ENCODE measurements at regions not wholly inside any gene's neighbourhood (a gene's known extent, or its start where the extent isn't known, plus 50 kb on each side); places are given as distances from the start of the nearest gene placed in this dataset.
A peak's percentile ranks its signal among the peaks of the same experiment; 100 is the strongest.

GRCh38 chr1:198903203-198903602 is 264.4 kb downstream of the PTPRC start:
- Histone ChIP-seq H2AK5ac (ENCODE audit: low read depth, low read length) (no peak overlapping the region), H3K79me1 (ENCODE audit: low read depth, low read length) (no peaks in the 10 kb centered on the region), H2AFZ (ENCODE audit: low read length) (peak overlapping the region; percentile 56), H3K23ac (ENCODE audit: low read depth, low read length, poor library complexity) (no peak overlapping the region), H3K4me3 (ENCODE audit: low read length in 2 of 2) (no peak overlapping the region), H4K91ac (ENCODE audit: low read depth, low read length, poor library complexity) (no peak overlapping the region), H3K36me3 (replicated peaks in 1 of 2; ENCODE audit: control insufficient read depth in 2 of 2, insufficient read depth in 2 of 2, low read length in 2 of 2) (peaks cover 0 to 39% of the 10 kb centered on the region in 2 donors), H4K8ac (ENCODE audit: low read depth, low read length) (no peak overlapping the region), H3K4ac (ENCODE audit: low read length) (no peak overlapping the region), H2BK12ac (ENCODE audit: low read length) (no peak overlapping the region), H2BK15ac (ENCODE audit: low read length) (no peak overlapping the region), H3K4me1 (ENCODE audit: control insufficient read depth in 2 of 2, insufficient read depth in 1 of 2, low read depth in 1 of 2, low read length in 2 of 2) (peaks cover 2 to 32% of the 10 kb centered on the region in 2 donors), H3K9me3 (replicated peaks in 1 of 2; ENCODE audit: control insufficient read depth in 2 of 2, insufficient read depth in 1 of 2, low read depth in 1 of 2, low read length in 2 of 2) (no peaks in the 10 kb centered on the region), H3K4me2 (ENCODE audit: insufficient read depth, low read length, poor library complexity, severe bottlenecking) (no peak overlapping the region), H3K9ac (ENCODE audit: low read depth, low read length, poor library complexity) (no peak overlapping the region), H2BK5ac (ENCODE audit: low read length) (no peak overlapping the region), H3K18ac (ENCODE audit: low read length) (no peak overlapping the region), H3K27ac (replicated peaks; ENCODE audit: low read length) (no peak overlapping the region), H2BK120ac (ENCODE audit: low read depth, low read length) (no peak overlapping the region), H3K27me3 (ENCODE audit: control insufficient read depth in 3 of 3, insufficient read depth in 3 of 3, low read depth in 1 of 3, low read length in 3 of 3) (no peaks in the 10 kb centered on the region), H3K14ac (ENCODE audit: low read length) (no peak overlapping the region)
- no CpG with 5 or more reads among the region's 3 CpGs for whole genome bisulfite sequencing, 2 donors (ENCODE audit: extremely low coverage in 2 of 2, insufficient read length in 2 of 2, insufficient replicate concordance in 1 of 2)
- peak; percentile 24 for DNase-seq (ENCODE audit: low spot score)

- H3K36me3 ChIP-seq (replicated peaks in 1 of 2; ENCODE audit: control insufficient read depth in 2 of 2, insufficient read depth in 2 of 2, low read length in 2 of 2) = peaks cover 0 to 35% of the 10 kb centered on the region in 2 donors
- H3K14ac ChIP-seq (ENCODE audit: low read length) = no peak overlapping the region
- H3K4me1 ChIP-seq (ENCODE audit: control insufficient read depth in 2 of 2, insufficient read depth in 1 of 2, low read depth in 1 of 2, low read length in 2 of 2) = peaks cover 2 to 32% of the 10 kb centered on the region in 2 donors
- H3K4me3 ChIP-seq (ENCODE audit: low read length in 2 of 2) = no peak overlapping the region
- H3K27me3 ChIP-seq (ENCODE audit: control insufficient read depth in 3 of 3, insufficient read depth in 3 of 3, low read depth in 1 of 3, low read length in 3 of 3) = no peaks in the 10 kb centered on the region
- H3K18ac ChIP-seq (ENCODE audit: low read length) = no peak overlapping the region
- H4K91ac ChIP-seq (ENCODE audit: low read depth, low read length, poor library complexity) = no peak overlapping the region
- H3K4me2 ChIP-seq (ENCODE audit: insufficient read depth, low read length, poor library complexity, severe bottlenecking) = no peak overlapping the region
- no peak overlapping the region for H3K4ac ChIP-seq (ENCODE audit: low read length)
- no peak overlapping the region for H2BK12ac ChIP-seq (ENCODE audit: low read length)
- peak overlapping the region; percentile 19 for H2AFZ ChIP-seq (ENCODE audit: low read length)
- H2BK120ac ChIP-seq (ENCODE audit: low read depth, low read length) = no peak overlapping the region
- no peak overlapping the region for H3K9ac ChIP-seq (ENCODE audit: low read depth, low read length, poor library complexity)
- H3K27ac ChIP-seq (replicated peaks; ENCODE audit: low read length) = no peak overlapping the region
- no peaks in the 10 kb centered on the region for H3K79me1 ChIP-seq (ENCODE audit: low read depth, low read length)
- no peak for DNase-seq (ENCODE audit: low spot score)
- H2BK5ac ChIP-seq (ENCODE audit: low read length) = no peak overlapping the region
- no peak overlapping the region for H3K23ac ChIP-seq (ENCODE audit: low read depth, low read length, poor library complexity)
- WGBS, 2 donors (ENCODE audit: extremely low coverage in 2 of 2, insufficient read length in 2 of 2, insufficient replicate concordance in 1 of 2) = no CpG with 5 or more reads among the region's 3 CpGs
- no peak overlapping the region for H2BK15ac ChIP-seq (ENCODE audit: low read length)
- no peak overlapping the region for H2AK5ac ChIP-seq (ENCODE audit: low read depth, low read length)
- H3K9me3 ChIP-seq (replicated peaks in 1 of 2; ENCODE audit: control insufficient read depth in 2 of 2, insufficient read depth in 1 of 2, low read depth in 1 of 2, low read length in 2 of 2) = no peaks in the 10 kb centered on the region
- H4K8ac ChIP-seq (ENCODE audit: low read depth, low read length) = no peak overlapping the region
Observed at GRCh38 chr1:198903621-198904020, 264.8 kb downstream of the PTPRC start.

DNA sequence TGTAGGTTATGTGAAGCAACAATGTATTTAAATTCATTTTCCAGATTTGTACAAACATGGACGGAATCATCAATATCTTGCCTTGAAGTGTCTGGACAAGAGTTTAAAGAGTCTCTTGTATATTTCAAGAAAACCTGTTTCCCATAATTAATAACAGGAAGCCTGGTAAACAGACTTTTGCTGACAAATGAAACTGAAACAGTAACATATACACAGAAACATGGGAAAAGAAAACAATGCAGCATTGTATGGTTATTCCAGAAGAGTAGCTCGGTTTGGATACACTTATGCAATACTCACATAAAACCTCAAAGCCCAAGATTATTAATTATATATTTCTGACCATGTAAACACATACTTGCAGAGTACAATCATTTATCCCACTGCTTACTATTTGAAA is 265.5 kb downstream of the PTPRC start:
- H2BK120ac ChIP-seq (ENCODE audit: low read depth, low read length) = no peak overlapping the region
- H3K27ac ChIP-seq (replicated peaks; ENCODE audit: low read length) = no peak overlapping the region
- H2BK12ac ChIP-seq (ENCODE audit: low read length) = no peak overlapping the region
- no peak for DNase-seq (ENCODE audit: low spot score)
- H3K9me3 ChIP-seq (replicated peaks in 1 of 2; ENCODE audit: control insufficient read depth in 2 of 2, insufficient read depth in 1 of 2, low read depth in 1 of 2, low read length in 2 of 2) = no peaks in the 10 kb centered on the region
- no peak overlapping the region for H2AFZ ChIP-seq (ENCODE audit: low read length)
- no peak overlapping the region for H3K18ac ChIP-seq (ENCODE audit: low read length)
- H3K9ac ChIP-seq (ENCODE audit: low read depth, low read length, poor library complexity) = no peak overlapping the region
- no peak overlapping the region for H2BK5ac ChIP-seq (ENCODE audit: low read length)
- H2BK15ac ChIP-seq (ENCODE audit: low read length) = no peak overlapping the region
- H2AK5ac ChIP-seq (ENCODE audit: low read depth, low read length) = no peak overlapping the region
- H4K8ac ChIP-seq (ENCODE audit: low read depth, low read length) = no peak overlapping the region
- no peak overlapping the region for H3K14ac ChIP-seq (ENCODE audit: low read length)
- WGBS, 2 donors (ENCODE audit: extremely low coverage in 2 of 2, insufficient read length in 2 of 2, insufficient replicate concordance in 1 of 2) = no CpG with 5 or more reads among the region's 2 CpGs
- H3K4me2 ChIP-seq (ENCODE audit: insufficient read depth, low read length, poor library complexity, severe bottlenecking) = no peak overlapping the region
- no peaks in the 10 kb centered on the region for H3K79me1 ChIP-seq (ENCODE audit: low read depth, low read length)
- no peaks in the 10 kb centered on the region for H3K27me3 ChIP-seq (ENCODE audit: control insufficient read depth in 3 of 3, insufficient read depth in 3 of 3, low read depth in 1 of 3, low read length in 3 of 3)
- no peak overlapping the region for H4K91ac ChIP-seq (ENCODE audit: low read depth, low read length, poor library complexity)
- H3K4ac ChIP-seq (ENCODE audit: low read length) = no peak overlapping the region
- H3K4me1 ChIP-seq (ENCODE audit: control insufficient read depth in 2 of 2, insufficient read depth in 1 of 2, low read depth in 1 of 2, low read length in 2 of 2) = peaks cover 2 to 32% of the 10 kb centered on the region in 2 donors
- H3K4me3 ChIP-seq (ENCODE audit: low read length in 2 of 2) = no peak overlapping the region
- no peak overlapping the region for H3K23ac ChIP-seq (ENCODE audit: low read depth, low read length, poor library complexity)
- H3K36me3 ChIP-seq (replicated peaks in 1 of 2; ENCODE audit: control insufficient read depth in 2 of 2, insufficient read depth in 2 of 2, low read length in 2 of 2) = peaks cover 0 to 28% of the 10 kb centered on the region in 2 donors

GRCh38 chr1:198906739-198907422 is 268.0 kb downstream of the PTPRC start:
- no peak overlapping the region for H4K8ac ChIP-seq (ENCODE audit: low read depth, low read length)
- H3K9ac ChIP-seq (ENCODE audit: low read depth, low read length, poor library complexity) = no peak overlapping the region
- H3K27me3 ChIP-seq (ENCODE audit: control insufficient read depth in 3 of 3, insufficient read depth in 3 of 3, low read depth in 1 of 3, low read length in 3 of 3) = no peaks in the 10 kb centered on the region
- WGBS, 2 donors (ENCODE audit: extremely low coverage in 2 of 2, insufficient read length in 2 of 2, insufficient replicate concordance in 1 of 2) = no CpG with 5 or more reads among the region's 4 CpGs
- no peak overlapping the region for H2AK5ac ChIP-seq (ENCODE audit: low read depth, low read length)
- no peak overlapping the region for H2BK12ac ChIP-seq (ENCODE audit: low read length)
- no peak overlapping the region for H3K4me3 ChIP-seq (ENCODE audit: low read length in 2 of 2)
- H3K18ac ChIP-seq (ENCODE audit: low read length) = no peak overlapping the region
- H2BK5ac ChIP-seq (ENCODE audit: low read length) = no peak overlapping the region
- no peak overlapping the region for H3K4me2 ChIP-seq (ENCODE audit: insufficient read depth, low read length, poor library complexity, severe bottlenecking)
- no peak for DNase-seq (ENCODE audit: low spot score)
- no peaks in the 10 kb centered on the region for H3K79me1 ChIP-seq (ENCODE audit: low read depth, low read length)
- no peak overlapping the region for H2AFZ ChIP-seq (ENCODE audit: low read length)
- H3K27ac ChIP-seq (replicated peaks; ENCODE audit: low read length) = no peak overlapping the region
- H3K4me1 ChIP-seq (ENCODE audit: control insufficient read depth in 2 of 2, insufficient read depth in 1 of 2, low read depth in 1 of 2, low read length in 2 of 2) = peaks cover 2 to 26% of the 10 kb centered on the region in 2 donors
- H2BK120ac ChIP-seq (ENCODE audit: low read depth, low read length) = no peak overlapping the region
- H3K4ac ChIP-seq (ENCODE audit: low read length) = no peak overlapping the region
- peaks cover 0 to 10% of the 10 kb centered on the region in 2 donors for H3K36me3 ChIP-seq (replicated peaks in 1 of 2; ENCODE audit: control insufficient read depth in 2 of 2, insufficient read depth in 2 of 2, low read length in 2 of 2)
- H3K9me3 ChIP-seq (replicated peaks in 1 of 2; ENCODE audit: control insufficient read depth in 2 of 2, insufficient read depth in 1 of 2, low read depth in 1 of 2, low read length in 2 of 2) = no peaks in the 10 kb centered on the region
- H3K14ac ChIP-seq (ENCODE audit: low read length) = no peak overlapping the region
- H3K23ac ChIP-seq (ENCODE audit: low read depth, low read length, poor library complexity) = no peak overlapping the region
- no peak overlapping the region for H4K91ac ChIP-seq (ENCODE audit: low read depth, low read length, poor library complexity)
- H2BK15ac ChIP-seq (ENCODE audit: low read length) = no peak overlapping the region
